ENCODE measurements at regions not wholly inside any gene's neighbourhood (a gene's known extent, or its start where the extent isn't known, plus 50 kb on each side); places are given as distances from the start of the nearest gene placed in this dataset.

DNA sequence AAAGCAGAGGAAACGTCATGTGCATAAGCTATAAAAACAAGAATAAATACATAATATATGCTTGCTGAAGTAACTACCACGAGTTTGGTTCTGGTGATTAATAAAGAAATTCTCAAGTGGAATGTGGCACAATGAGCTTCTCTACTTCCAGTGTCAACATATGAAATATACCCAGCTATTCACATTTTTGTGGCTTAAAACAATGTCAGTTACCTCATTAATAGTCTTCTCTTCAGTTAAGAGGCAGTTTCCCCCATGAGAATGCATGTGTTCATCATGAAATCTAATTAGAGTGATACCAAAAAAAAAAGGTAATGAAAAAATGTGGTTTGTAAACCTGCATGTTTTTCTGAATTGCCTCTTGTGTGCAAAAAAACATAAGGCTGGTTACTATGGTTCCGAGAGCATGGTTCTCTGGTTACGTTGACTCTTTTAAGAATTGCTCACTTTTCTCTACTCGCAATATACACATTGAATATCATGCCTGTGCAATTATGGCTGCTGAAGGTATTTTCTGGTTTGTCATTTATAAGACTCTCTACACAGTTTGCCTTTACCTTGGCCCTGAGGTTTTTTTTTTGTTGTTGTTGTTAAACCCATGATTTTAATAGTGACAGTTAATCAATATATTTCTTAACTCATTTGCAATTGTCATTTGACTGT lies 108.2 kb downstream of the PCDH7 start:
- no peaks in the 10 kb centered on the region for H3K9me3 ChIP-seq
- H3K4me3 ChIP-seq = no peak overlapping the region
- ATAC-seq = no peak
- no peak for DNase-seq
- no peaks in the 10 kb centered on the region for H3K36me3 ChIP-seq
- TF ChIP-seq, protein P1, sequence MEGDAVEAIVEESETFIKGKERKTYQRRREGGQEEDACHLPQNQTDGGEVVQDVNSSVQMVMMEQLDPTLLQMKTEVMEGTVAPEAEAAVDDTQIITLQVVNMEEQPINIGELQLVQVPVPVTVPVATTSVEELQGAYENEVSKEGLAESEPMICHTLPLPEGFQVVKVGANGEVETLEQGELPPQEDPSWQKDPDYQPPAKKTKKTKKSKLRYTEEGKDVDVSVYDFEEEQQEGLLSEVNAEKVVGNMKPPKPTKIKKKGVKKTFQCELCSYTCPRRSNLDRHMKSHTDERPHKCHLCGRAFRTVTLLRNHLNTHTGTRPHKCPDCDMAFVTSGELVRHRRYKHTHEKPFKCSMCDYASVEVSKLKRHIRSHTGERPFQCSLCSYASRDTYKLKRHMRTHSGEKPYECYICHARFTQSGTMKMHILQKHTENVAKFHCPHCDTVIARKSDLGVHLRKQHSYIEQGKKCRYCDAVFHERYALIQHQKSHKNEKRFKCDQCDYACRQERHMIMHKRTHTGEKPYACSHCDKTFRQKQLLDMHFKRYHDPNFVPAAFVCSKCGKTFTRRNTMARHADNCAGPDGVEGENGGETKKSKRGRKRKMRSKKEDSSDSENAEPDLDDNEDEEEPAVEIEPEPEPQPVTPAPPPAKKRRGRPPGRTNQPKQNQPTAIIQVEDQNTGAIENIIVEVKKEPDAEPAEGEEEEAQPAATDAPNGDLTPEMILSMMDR (IDR thresholded peaks at IDR 0.05) = no peak
- 75 to 92% methylated on average over 5 of the region's 5 CpGs for WGBS, 2 donors
- intact Hi-C loops (cut with DNase I) = no loop called here
- no peak overlapping the region for H3K27ac ChIP-seq
- H3K4me1 ChIP-seq = peaks cover 0 to 16% (median 0%) of the 10 kb centered on the region in 9 donors
- no peaks in the 10 kb centered on the region for H3K27me3 ChIP-seq

DNA sequence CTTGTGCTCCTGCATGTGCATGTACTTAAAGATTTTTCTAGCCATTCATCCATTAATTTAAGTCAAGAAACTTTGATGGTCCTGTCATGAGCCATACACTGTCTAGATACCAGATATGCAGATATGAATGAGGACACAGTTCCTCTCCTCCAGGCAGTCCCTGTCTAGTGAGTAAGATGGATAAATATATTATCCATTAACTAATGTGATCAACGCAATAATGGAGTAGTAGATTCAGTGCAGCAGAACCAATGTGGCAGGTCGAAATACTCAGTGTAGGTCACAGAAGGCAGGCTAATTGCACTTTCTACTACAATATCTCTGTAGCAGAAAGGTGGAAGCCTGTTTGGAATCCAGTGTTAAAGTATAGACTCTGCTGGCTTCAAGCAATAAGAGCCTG lies 112.5 kb downstream of the PCDH7 start:
- intact Hi-C loops (cut with DNase I) = no loop called here
- ATAC-seq (no peak), DNase-seq (no peak)
- Histone ChIP-seq H3K36me3 (no peaks in the 10 kb centered on the region), H3K4me1 (peaks cover 0 to 46% (median 0%) of the 10 kb centered on the region in 9 donors), H3K9me3 (no peaks in the 10 kb centered on the region), H3K27me3 (no peaks in the 10 kb centered on the region), H3K27ac (no peak overlapping the region), H3K4me3 (no peak overlapping the region)
- TF ChIP-seq, protein P1 (IDR thresholded peaks at IDR 0.05) = no peak
- WGBS, 2 donors = 72 to 80% methylated on average over 2 of the region's 2 CpGs

DNA sequence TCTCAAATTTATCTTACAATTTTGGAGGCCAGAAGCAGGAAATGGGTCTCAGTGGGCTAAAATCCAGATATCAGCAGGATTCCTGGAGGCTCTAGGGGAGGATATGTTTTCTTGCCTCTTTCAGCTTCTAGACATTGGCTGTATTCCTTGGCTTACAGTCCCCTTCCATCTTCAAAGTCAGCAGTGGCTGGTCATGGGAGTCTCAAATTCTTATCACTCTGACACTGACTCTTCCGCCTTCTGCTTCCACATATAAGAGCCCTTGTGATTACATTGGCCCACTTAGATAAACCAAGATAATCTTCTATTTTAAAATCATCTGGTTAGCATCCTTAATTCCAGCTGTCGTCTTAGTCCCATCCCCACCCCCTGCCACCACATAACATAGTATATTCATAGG lies 113.0 kb downstream of the PCDH7 start:
- ATAC-seq = peak in 1 of 8 donors; percentile 51
- no peak overlapping the region for H3K4me3 ChIP-seq
- H3K4me1 ChIP-seq = peaks cover 0 to 52% (median 0%) of the 10 kb centered on the region in 9 donors
- H3K36me3 ChIP-seq = no peaks in the 10 kb centered on the region
- TF ChIP-seq, protein P1 (IDR thresholded peaks at IDR 0.05) = no peak
- H3K9me3 ChIP-seq = no peaks in the 10 kb centered on the region
- DNase-seq = no peak
- H3K27ac ChIP-seq = no peak overlapping the region
- WGBS, 2 donors = 20 to 24% methylated on average over 2 of the region's 2 CpGs
- intact Hi-C loops (cut with DNase I) = no loop called here
- H3K27me3 ChIP-seq = no peaks in the 10 kb centered on the region

DNA sequence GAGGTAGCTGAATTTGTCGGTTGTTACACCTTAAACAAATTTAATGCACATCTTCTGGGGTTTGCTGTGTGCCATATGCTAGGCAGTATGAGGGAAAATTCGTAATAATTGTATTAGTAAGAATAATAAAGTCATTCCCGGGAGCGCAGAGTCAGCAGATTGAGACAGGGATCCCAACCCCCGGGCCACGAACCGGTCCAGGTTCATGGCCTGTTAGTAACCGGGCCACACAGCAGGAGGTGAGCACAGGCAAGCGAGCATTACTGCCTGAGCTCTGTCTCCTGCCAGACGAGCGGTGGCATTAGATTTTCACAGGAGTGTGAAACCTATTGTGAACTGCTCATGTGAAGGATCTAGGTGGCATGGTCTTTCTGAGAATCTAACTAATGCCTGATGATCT lies 114.9 kb downstream of the PCDH7 start:
- H3K27me3 ChIP-seq = no peaks in the 10 kb centered on the region
- H3K27ac ChIP-seq = no peak overlapping the region
- no peaks in the 10 kb centered on the region for H3K9me3 ChIP-seq
- WGBS, 2 donors = 83 to 87% methylated on average over 11 of the region's 11 CpGs
- DNase-seq (no peak), ATAC-seq (peak in 1 of 8 donors; percentile 11)
- intact Hi-C loops (cut with DNase I) = no loop called here
- no peak overlapping the region for H3K4me3 ChIP-seq
- H3K36me3 ChIP-seq = no peaks in the 10 kb centered on the region
- TF ChIP-seq, protein P1 (IDR thresholded peaks at IDR 0.05) = no peak
- peaks cover 0 to 66% (median 8%) of the 10 kb centered on the region in 9 donors for H3K4me1 ChIP-seq
